SK-N-SH treated with all-trans-retinoic acid at 6 μM for 48 hours (cell line): ENCODE measurements at regions not wholly inside any gene's neighbourhood (a gene's known extent, or its start where the extent isn't known, plus 50 kb on each side); places are given as distances from the start of the nearest gene placed in this dataset.

Source experiments
- ATAC-seq: fragments of 200-7000 bp; cut with Tn5 transposase; 3 replicates; pipeline ENCODE4 v1.9.1; 2020; ENCODE audit warnings: mild to moderate bottlenecking, moderate library complexity
- ARNTL ChIP-seq: fragments of 450-650 bp; formaldehyde crosslinking; IDR thresholded peaks from 2 replicates; pipeline ENCODE4 v1.5.0; 2020; ENCODE audit warnings: low read depth, mild to moderate bottlenecking, moderate library complexity, borderline replicate concordance
- BACH2 ChIP-seq: fragments of 250-450 bp; sonication (Bioruptor Pico); IDR thresholded peaks from 2 replicates; pipeline ENCODE4 v1.9.0; 2021; ENCODE audit warnings: mild to moderate bottlenecking, borderline replicate concordance
- CREB5 ChIP-seq: fragments of 250-450 bp; sonication (Bioruptor Pico); IDR thresholded peaks from 2 replicates; pipeline ENCODE4 v1.5.1; 2020; ENCODE audit warnings: low read depth, mild to moderate bottlenecking, moderate library complexity
- CSDC2 ChIP-seq: fragments of 250-450 bp; sonication (Bioruptor Pico); IDR thresholded peaks from 2 replicates; pipeline ENCODE4 v1.5.0; 2020; ENCODE audit warnings: mild to moderate bottlenecking, moderate library complexity
- CSRNP3 ChIP-seq: fragments of 250-450 bp; sonication (Bioruptor Pico); IDR thresholded peaks from 2 replicates; pipeline ENCODE4 v1.5.1; 2021; ENCODE audit warnings: mild to moderate bottlenecking, moderate library complexity
- ESRRG ChIP-seq: fragments of 250-450 bp; sonication (Bioruptor Pico); IDR thresholded peaks from 2 replicates; pipeline ENCODE4 v1.6.1; 2021; ENCODE audit warnings: mild to moderate bottlenecking
- GLIS3 ChIP-seq: fragments of 250-450 bp; sonication (Bioruptor Pico); IDR thresholded peaks from 2 replicates; pipeline ENCODE4 v1.5.0; 2020; ENCODE audit warnings: mild to moderate bottlenecking, moderate library complexity
- ISL1 ChIP-seq: fragments of 250-450 bp; sonication (Bioruptor Pico); IDR thresholded peaks from 2 replicates; pipeline ENCODE4 v2.1.2; 2022; ENCODE audit warnings: mild to moderate bottlenecking, moderate library complexity
- OSR1 ChIP-seq: fragments of 250-450 bp; sonication (Bioruptor Pico); IDR thresholded peaks from 2 replicates; pipeline ENCODE4 v1.8.0; 2022; ENCODE audit warnings: moderate library complexity, mild to moderate bottlenecking, inconsistent platforms
- PATZ1 ChIP-seq: fragments of 250-450 bp; sonication (Bioruptor Pico); IDR thresholded peaks from 2 replicates; pipeline ENCODE4 v1.8.0; 2020; ENCODE audit warnings: mild to moderate bottlenecking, moderate library complexity, borderline replicate concordance
- POU6F1 ChIP-seq: fragments of 250-450 bp; sonication (Bioruptor Pico); IDR thresholded peaks from 2 replicates; pipeline ENCODE4 v1.8.0; 2021; ENCODE audit warnings: low read depth, mild to moderate bottlenecking, moderate library complexity, borderline replicate concordance
- PPARA ChIP-seq: fragments of 250-450 bp; sonication (Bioruptor Pico); IDR thresholded peaks from 2 replicates; pipeline ENCODE4 v1.5.0; 2020; ENCODE audit warnings: mild to moderate bottlenecking, borderline replicate concordance
- RARB ChIP-seq: fragments of 250-450 bp; sonication (Bioruptor Pico); IDR thresholded peaks from 2 replicates; pipeline ENCODE4 v1.8.0; 2021; ENCODE audit warnings: mild to moderate bottlenecking, moderate library complexity
- SNAI2 ChIP-seq: fragments of 250-450 bp; sonication (Bioruptor Pico); IDR thresholded peaks from 2 replicates; pipeline ENCODE4 v1.5.0; 2020; ENCODE audit warnings: mild to moderate bottlenecking, moderate library complexity
- TCF4 ChIP-seq: fragments of 250-450 bp; sonication (Bioruptor Pico); IDR thresholded peaks from 2 replicates; pipeline ENCODE4 v1.8.0; 2021; ENCODE audit warnings: mild to moderate bottlenecking, moderate library complexity, borderline replicate concordance
- TOX ChIP-seq: fragments of 250-450 bp; sonication (Bioruptor Pico); IDR thresholded peaks from 2 replicates; pipeline ENCODE4 v1.8.0; 2021; ENCODE audit warnings: mild to moderate bottlenecking, moderate library complexity, borderline replicate concordance
- TSHZ2 ChIP-seq: fragments of 250-450 bp; sonication (Bioruptor Pico); IDR thresholded peaks from 2 replicates; pipeline ENCODE4 v1.5.0; 2020; ENCODE audit warnings: mild to moderate bottlenecking, moderate library complexity
- ZC3H10 ChIP-seq: fragments of 250-450 bp; sonication (Bioruptor Pico); IDR thresholded peaks from 2 replicates; pipeline ENCODE4 v1.5.1; 2021; ENCODE audit warnings: mild to moderate bottlenecking, moderate library complexity
- ZFP3 ChIP-seq: fragments of 250-450 bp; sonication (Bioruptor Pico); IDR thresholded peaks from 2 replicates; pipeline ENCODE4 v1.5.0; 2020; ENCODE audit warnings: mild to moderate bottlenecking, moderate library complexity
- ZFP30 ChIP-seq: fragments of 450-650 bp; formaldehyde crosslinking; IDR thresholded peaks from 2 replicates; pipeline ENCODE4 v1.5.0; 2022; ENCODE audit warnings: mild to moderate bottlenecking, moderate library complexity
- ZNF565 ChIP-seq: fragments of 450-650 bp; formaldehyde crosslinking; conservative IDR thresholded peaks from 2 replicates; pipeline ENCODE4 v1.5.0; 2020; ENCODE audit warnings: low read depth, mild to moderate bottlenecking, moderate library complexity
- ZNF70 ChIP-seq: fragments of 450-650 bp; formaldehyde crosslinking; IDR thresholded peaks from 2 replicates; pipeline ENCODE4 v1.5.0; 2020; ENCODE audit warnings: mild to moderate bottlenecking, moderate library complexity
- ZNF8 ChIP-seq: fragments of 450-650 bp; formaldehyde crosslinking; IDR thresholded peaks from 2 replicates; pipeline ENCODE4 v1.5.0; 2020; ENCODE audit warnings: mild to moderate bottlenecking, moderate library complexity

- no peak for ATAC-seq
- TF ChIP-seq ZFP30 (CRISPR knock-in tag) (no peak), CSDC2 (CRISPR knock-in tag) (no peak), ZNF565 (CRISPR knock-in tag) (no peak), ZFP3 (CRISPR knock-in tag) (no peak), GLIS3 (CRISPR knock-in tag) (no peak), POU6F1 (no peak), ZNF70 (CRISPR knock-in tag) (no peak), SNAI2 (CRISPR knock-in tag) (no peak), BACH2 (CRISPR knock-in tag) (no peak), PPARA (CRISPR knock-in tag) (no peak), CSRNP3 (CRISPR knock-in tag) (no peak), ISL1 (CRISPR knock-in tag) (no peak), ESRRG (CRISPR knock-in tag) (no peak), TSHZ2 (CRISPR knock-in tag) (no peak)
- TF ChIP-seq, all 23 proteins: peak for 0
These were observed 483.1 kb upstream of the MBL2 start for GRCh38 chr10:53255661-53256205.

- no peak for ATAC-seq
- TF ChIP-seq BACH2 (CRISPR knock-in tag) (no peak), TCF4 (CRISPR knock-in tag) (no peak)
- TF ChIP-seq, all 23 proteins: peak for 0
These were observed 480.6 kb upstream of the MBL2 start for GRCh38 chr10:53253221-53253620.

- ATAC-seq = no peak
- TF ChIP-seq ZNF8 (CRISPR knock-in tag) (no peak), ARNTL (CRISPR knock-in tag) (no peak), ZNF70 (CRISPR knock-in tag) (no peak), ZNF565 (CRISPR knock-in tag) (no peak), OSR1 (no peak), TSHZ2 (CRISPR knock-in tag) (no peak), CREB5 (CRISPR knock-in tag) (no peak), ZFP30 (CRISPR knock-in tag) (no peak), PPARA (CRISPR knock-in tag) (no peak), GLIS3 (CRISPR knock-in tag) (no peak), PATZ1 (CRISPR knock-in tag) (no peak), RARB (no peak), TCF4 (CRISPR knock-in tag) (no peak), ZFP3 (CRISPR knock-in tag) (no peak), TOX (no peak), ZC3H10 (CRISPR knock-in tag) (no peak), CSRNP3 (CRISPR knock-in tag) (no peak)
These were observed 467.3 kb upstream of the MBL2 start for GRCh38 chr10:53239873-53240272.
